WTC11 (cell line): ENCODE measurements at regions not wholly inside any gene's neighbourhood (a gene's known extent, or its start where the extent isn't known, plus 50 kb on each side); places are given as distances from the start of the nearest gene placed in this dataset.

ENCODE experiments used
- ATAC-seq: fragments of 200-7000 bp; cut with Tn5 transposase; 2 replicates; pipeline ENCODE4 v1.10.0; 2021; ENCODE audit warnings: mild to moderate bottlenecking, moderate library complexity
- CTCF ChIA-PET: fragments of 300-600 bp; sonication (Branson Sonifier 250); formaldehyde crosslinking; loops from one replicate; lab custom pipeline; 2021; ENCODE audit warnings: antibody characterized with exemption; lab: Charles Lee
- POLR2A ChIA-PET: fragments of 350-600 bp; sonication (Branson Sonifier 250); formaldehyde crosslinking; loops from one replicate; lab custom pipeline; 2021; ENCODE audit warnings: antibody characterized with exemption; lab: Charles Lee
- DNase-seq: peaks from one replicate; pipeline ENCODE4 v3.0.0; 2021; ENCODE audit warnings: low spot score
- H3K27ac Mint-ChIP-seq: 2 replicates; pipeline ENCODE4 v1.8.0; 2021; ENCODE audit warnings: mixed read lengths
- H3K27me3 Mint-ChIP-seq: 2 replicates; pipeline ENCODE4 v1.8.0; 2021; ENCODE audit warnings: low read depth, mild to moderate bottlenecking, moderate library complexity, mixed read lengths
- H3K36me3 Mint-ChIP-seq: 2 replicates; pipeline ENCODE4 v1.8.0; 2021; ENCODE audit warnings: mixed read lengths
- H3K4me1 Mint-ChIP-seq: 2 replicates; pipeline ENCODE4 v1.8.0; 2022; ENCODE audit warnings: mixed read lengths
- H3K4me3 Mint-ChIP-seq: 2 replicates; pipeline ENCODE4 v1.8.0; 2021; ENCODE audit warnings: mild to moderate bottlenecking, moderate library complexity, mixed read lengths
- H3K9me3 Mint-ChIP-seq: 2 replicates; pipeline ENCODE4 v1.8.0; 2021; ENCODE audit warnings: mixed read lengths
- ELF4 ChIP-seq: sonication (generic); formaldehyde crosslinking; IDR thresholded peaks from 2 replicates; pipeline ENCODE4 v1.8.1; 2022; ENCODE audit warnings: low read depth, mild to moderate bottlenecking, moderate library complexity, missing genetic modification reagents
- FOXK1 ChIP-seq: sonication (generic); formaldehyde crosslinking; IDR thresholded peaks from 2 replicates; pipeline ENCODE4 v1.8.0; 2022; ENCODE audit warnings: mild to moderate bottlenecking, moderate library complexity, missing genetic modification reagents
- HMGA2 ChIP-seq: fragments of 250-450 bp; sonication (Bioruptor Pico); IDR thresholded peaks from 2 replicates; pipeline ENCODE4 v1.4.0; 2021; ENCODE audit warnings: mild to moderate bottlenecking, moderate library complexity
- JUN ChIP-seq: sonication (generic); formaldehyde crosslinking; IDR thresholded peaks from 2 replicates; pipeline ENCODE4 v1.8.0; 2023; ENCODE audit warnings: mild to moderate bottlenecking, missing genetic modification reagents
- MYBL2 ChIP-seq: sonication (generic); formaldehyde crosslinking; IDR thresholded peaks from 2 replicates; pipeline ENCODE4 v1.8.1; 2023; ENCODE audit warnings: mild to moderate bottlenecking, moderate library complexity, missing genetic modification reagents
- NFATC4 ChIP-seq: fragments of 250-450 bp; sonication (Bioruptor Pico); IDR thresholded peaks from 2 replicates; pipeline ENCODE4 v1.9.0; 2021; ENCODE audit warnings: mild to moderate bottlenecking
- SMAD3 ChIP-seq: sonication (generic); formaldehyde crosslinking; IDR thresholded peaks from 2 replicates; pipeline ENCODE4 v1.8.0; 2022; ENCODE audit warnings: missing genetic modification reagents, mild to moderate bottlenecking, borderline replicate concordance
- ZNF219 ChIP-seq: sonication (generic); formaldehyde crosslinking; IDR thresholded peaks from 2 replicates; pipeline ENCODE4 v1.8.0; 2023; ENCODE audit warnings: missing genetic modification reagents, mild to moderate bottlenecking, borderline replicate concordance
- TF ChIP-seq, protein P1 (sequence below): fragments of 250-450 bp; sonication (Bioruptor Pico); IDR thresholded peaks from 2 replicates; pipeline ENCODE4 v1.9.0; 2021; ENCODE audit warnings: mild to moderate bottlenecking
- TF ChIP-seq, protein P2 (sequence below): fragments of 250-450 bp; sonication (Bioruptor Pico); conservative IDR thresholded peaks from 2 replicates; pipeline ENCODE4 v1.9.0; 2021; ENCODE audit warnings: mild to moderate bottlenecking
- TF ChIP-seq, protein P3 (sequence below): sonication (generic); formaldehyde crosslinking; conservative IDR thresholded peaks from 2 replicates; pipeline ENCODE4 v1.8.1; 2023; ENCODE audit warnings: mild to moderate bottlenecking, low read depth, missing genetic modification reagents, moderate library complexity
- TF ChIP-seq, protein P4 (sequence below): sonication (generic); formaldehyde crosslinking; IDR thresholded peaks from 2 replicates; pipeline ENCODE4 v1.8.1; 2022; ENCODE audit warnings: low read depth, missing genetic modification reagents, borderline replicate concordance
- TF ChIP-seq, protein P5 (sequence below): sonication (generic); formaldehyde crosslinking; IDR thresholded peaks from 2 replicates; pipeline ENCODE4 v1.8.1; 2022; ENCODE audit warnings: missing genetic modification reagents, borderline replicate concordance
- TF ChIP-seq, protein P6 (sequence below): sonication (generic); formaldehyde crosslinking; IDR thresholded peaks from 2 replicates; pipeline ENCODE4 v1.8.1; 2022; ENCODE audit warnings: low read depth, mild to moderate bottlenecking, moderate library complexity, missing genetic modification reagents, borderline replicate concordance
- TF ChIP-seq, protein P7 (sequence below): sonication (generic); formaldehyde crosslinking; IDR thresholded peaks from 2 replicates; pipeline ENCODE4 v1.8.0; 2023; ENCODE audit warnings: missing genetic modification reagents
- TF ChIP-seq, protein P8 (sequence below): sonication (generic); formaldehyde crosslinking; IDR thresholded peaks from 2 replicates; pipeline ENCODE4 v1.8.1; 2022; ENCODE audit warnings: mild to moderate bottlenecking, missing genetic modification reagents, moderate library complexity, borderline replicate concordance
- TF ChIP-seq, protein P9 (sequence below): sonication (generic); formaldehyde crosslinking; IDR thresholded peaks from 2 replicates; pipeline ENCODE4 v1.8.0; 2023; ENCODE audit warnings: mild to moderate bottlenecking, missing genetic modification reagents

DNA sequence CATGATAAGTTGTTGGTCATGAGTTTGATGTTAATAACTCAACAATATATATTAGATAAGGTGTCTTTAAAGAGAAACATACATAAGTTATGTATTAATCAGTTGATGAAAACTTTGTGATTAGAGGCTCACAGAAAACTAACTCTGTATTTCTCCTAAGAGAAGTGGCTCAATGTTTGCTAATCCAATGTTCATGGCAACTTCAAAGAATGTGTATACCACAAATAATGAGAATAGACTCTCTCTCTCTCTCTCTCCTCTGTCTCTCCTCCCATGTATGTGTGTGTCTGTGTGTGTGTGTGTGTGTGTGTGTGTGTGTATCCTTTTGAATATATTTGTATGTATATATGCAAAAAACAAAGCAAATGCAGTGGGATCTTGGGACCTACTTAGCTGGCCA, 1304.9 kb downstream of the MRPL39 start (continued):
- TF ChIP-seq, protein P1, sequence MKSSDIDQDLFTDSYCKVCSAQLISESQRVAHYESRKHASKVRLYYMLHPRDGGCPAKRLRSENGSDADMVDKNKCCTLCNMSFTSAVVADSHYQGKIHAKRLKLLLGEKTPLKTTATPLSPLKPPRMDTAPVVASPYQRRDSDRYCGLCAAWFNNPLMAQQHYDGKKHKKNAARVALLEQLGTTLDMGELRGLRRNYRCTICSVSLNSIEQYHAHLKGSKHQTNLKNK = no peak
- TF ChIP-seq, protein P2, sequence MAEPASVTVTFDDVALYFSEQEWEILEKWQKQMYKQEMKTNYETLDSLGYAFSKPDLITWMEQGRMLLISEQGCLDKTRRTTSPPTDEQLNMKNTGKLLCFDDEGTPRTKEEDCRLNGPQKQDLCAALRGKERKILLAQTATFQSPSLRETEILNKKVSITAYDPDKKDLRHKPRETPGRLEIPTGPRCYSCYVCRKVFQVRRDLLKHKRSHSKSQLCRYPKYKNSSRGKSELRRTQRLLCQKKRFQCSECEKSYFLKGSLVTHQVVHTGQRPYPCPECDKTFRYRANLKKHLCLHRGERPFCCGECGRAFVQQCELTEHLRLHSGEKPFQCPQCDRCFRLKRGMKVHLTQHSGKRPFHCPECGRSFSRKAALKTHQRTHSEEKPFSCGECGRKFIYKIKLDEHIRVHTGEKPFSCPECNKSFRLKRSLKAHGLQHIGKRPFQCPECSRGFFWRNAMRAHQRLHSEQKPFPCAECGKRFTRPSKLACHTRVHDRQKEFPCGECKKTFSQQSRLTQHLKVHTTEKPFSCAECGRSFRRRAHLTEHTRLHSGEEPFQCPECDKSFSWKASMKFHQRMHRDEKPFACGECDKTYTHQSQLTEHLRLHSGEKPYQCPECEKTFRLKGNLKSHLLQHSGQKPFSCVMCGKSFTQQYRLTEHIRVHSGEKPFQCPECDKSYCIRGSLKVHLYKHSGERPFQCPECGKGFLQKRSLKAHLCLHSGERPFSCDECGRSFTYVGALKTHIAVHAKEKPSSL = no peak
- no peak for TF ChIP-seq ELF4 (CRISPR knock-in tag)
- TF ChIP-seq, protein P3, sequence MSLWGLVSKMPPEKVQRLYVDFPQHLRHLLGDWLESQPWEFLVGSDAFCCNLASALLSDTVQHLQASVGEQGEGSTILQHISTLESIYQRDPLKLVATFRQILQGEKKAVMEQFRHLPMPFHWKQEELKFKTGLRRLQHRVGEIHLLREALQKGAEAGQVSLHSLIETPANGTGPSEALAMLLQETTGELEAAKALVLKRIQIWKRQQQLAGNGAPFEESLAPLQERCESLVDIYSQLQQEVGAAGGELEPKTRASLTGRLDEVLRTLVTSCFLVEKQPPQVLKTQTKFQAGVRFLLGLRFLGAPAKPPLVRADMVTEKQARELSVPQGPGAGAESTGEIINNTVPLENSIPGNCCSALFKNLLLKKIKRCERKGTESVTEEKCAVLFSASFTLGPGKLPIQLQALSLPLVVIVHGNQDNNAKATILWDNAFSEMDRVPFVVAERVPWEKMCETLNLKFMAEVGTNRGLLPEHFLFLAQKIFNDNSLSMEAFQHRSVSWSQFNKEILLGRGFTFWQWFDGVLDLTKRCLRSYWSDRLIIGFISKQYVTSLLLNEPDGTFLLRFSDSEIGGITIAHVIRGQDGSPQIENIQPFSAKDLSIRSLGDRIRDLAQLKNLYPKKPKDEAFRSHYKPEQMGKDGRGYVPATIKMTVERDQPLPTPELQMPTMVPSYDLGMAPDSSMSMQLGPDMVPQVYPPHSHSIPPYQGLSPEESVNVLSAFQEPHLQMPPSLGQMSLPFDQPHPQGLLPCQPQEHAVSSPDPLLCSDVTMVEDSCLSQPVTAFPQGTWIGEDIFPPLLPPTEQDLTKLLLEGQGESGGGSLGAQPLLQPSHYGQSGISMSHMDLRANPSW (CRISPR knock-in tag) = no peak
- TF ChIP-seq NFATC4 = no peak
- no peak for TF ChIP-seq JUN (CRISPR knock-in tag)
- no peak for TF ChIP-seq ZNF219
- TF ChIP-seq HMGA2 (CRISPR knock-in tag) = no peak

DNA sequence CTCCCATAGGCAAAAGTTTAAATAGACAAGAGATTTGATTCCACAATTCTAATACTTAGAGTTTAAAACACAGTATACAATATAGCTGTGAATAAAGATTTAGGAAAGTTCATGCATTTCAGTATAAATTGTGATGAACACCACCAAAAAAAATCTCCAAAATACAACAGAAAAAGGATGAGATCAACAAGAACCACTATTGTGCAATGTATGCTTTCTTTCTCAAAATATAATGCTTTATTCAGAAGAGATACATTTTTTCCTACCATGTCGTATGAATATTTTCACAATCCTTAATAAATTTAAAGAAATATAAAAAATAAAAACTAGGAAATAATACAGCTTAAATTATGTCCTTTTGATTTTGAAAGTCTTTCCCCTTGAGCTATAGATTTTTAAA, 1309.2 kb downstream of the MRPL39 start:
- Mint-ChIP-seq H3K27ac (no peak overlapping the region), H3K4me3 (no peak overlapping the region), H3K36me3 (peaks cover 23% of the 10 kb centered on the region), H3K27me3 (no peaks in the 10 kb centered on the region; the same call in none of the 2 replicates), H3K4me1 (no peaks in the 10 kb centered on the region), H3K9me3 (peaks cover 42% of the 10 kb centered on the region)
- TF ChIP-seq, protein P4, sequence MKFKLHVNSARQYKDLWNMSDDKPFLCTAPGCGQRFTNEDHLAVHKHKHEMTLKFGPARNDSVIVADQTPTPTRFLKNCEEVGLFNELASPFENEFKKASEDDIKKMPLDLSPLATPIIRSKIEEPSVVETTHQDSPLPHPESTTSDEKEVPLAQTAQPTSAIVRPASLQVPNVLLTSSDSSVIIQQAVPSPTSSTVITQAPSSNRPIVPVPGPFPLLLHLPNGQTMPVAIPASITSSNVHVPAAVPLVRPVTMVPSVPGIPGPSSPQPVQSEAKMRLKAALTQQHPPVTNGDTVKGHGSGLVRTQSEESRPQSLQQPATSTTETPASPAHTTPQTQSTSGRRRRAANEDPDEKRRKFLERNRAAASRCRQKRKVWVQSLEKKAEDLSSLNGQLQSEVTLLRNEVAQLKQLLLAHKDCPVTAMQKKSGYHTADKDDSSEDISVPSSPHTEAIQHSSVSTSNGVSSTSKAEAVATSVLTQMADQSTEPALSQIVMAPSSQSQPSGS = no peak
- TF ChIP-seq, protein P5, sequence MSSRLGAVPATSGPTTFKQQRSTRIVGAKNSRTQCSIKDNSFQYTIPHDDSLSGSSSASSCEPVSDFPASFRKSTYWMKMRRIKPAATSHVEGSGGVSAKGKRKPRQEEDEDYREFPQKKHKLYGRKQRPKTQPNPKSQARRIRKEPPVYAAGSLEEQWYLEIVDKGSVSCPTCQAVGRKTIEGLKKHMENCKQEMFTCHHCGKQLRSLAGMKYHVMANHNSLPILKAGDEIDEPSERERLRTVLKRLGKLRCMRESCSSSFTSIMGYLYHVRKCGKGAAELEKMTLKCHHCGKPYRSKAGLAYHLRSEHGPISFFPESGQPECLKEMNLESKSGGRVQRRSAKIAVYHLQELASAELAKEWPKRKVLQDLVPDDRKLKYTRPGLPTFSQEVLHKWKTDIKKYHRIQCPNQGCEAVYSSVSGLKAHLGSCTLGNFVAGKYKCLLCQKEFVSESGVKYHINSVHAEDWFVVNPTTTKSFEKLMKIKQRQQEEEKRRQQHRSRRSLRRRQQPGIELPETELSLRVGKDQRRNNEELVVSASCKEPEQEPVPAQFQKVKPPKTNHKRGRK (CRISPR knock-in tag) = no peak
- no peak for TF ChIP-seq FOXK1 (CRISPR knock-in tag)
- ATAC-seq (no peak), DNase-seq (no peak)
- CTCF ChIA-PET = no interaction called here
- POLR2A ChIA-PET = no interaction called here

DNA sequence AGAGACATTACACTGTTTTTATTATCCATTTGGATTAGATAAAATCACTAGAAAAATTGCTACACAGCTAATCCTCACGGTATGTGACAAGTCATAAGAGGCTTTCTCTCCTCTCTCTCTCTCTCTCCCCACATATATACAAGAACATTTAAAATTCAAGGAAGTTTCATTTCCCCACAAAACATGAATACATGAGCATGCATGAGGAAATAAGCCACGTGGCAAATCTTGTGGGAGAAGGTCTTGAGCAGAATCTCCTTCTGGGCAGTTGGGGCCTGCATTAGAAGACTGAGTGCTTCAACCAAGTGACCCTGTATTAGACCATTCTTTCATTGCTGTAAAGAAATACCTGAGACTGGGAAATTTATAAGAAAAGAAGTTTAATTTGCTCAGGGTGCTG, 1313.1 kb downstream of the MRPL39 start:
- peaks cover 20% of the 10 kb centered on the region for H3K36me3 Mint-ChIP-seq
- no peaks in the 10 kb centered on the region for H3K4me1 Mint-ChIP-seq
- H3K9me3 Mint-ChIP-seq = peaks cover 32% of the 10 kb centered on the region
- no peaks in the 10 kb centered on the region; the same call in none of the 2 replicates for H3K27me3 Mint-ChIP-seq
- no peak overlapping the region for H3K27ac Mint-ChIP-seq
- no peak for ATAC-seq
- H3K4me3 Mint-ChIP-seq = no peak overlapping the region
- ChIA-PET CTCF (no interaction called here), POLR2A (no interaction called here)
- no peak for DNase-seq
- no peak for TF ChIP-seq MYBL2 (CRISPR knock-in tag)
- TF ChIP-seq, protein P6, sequence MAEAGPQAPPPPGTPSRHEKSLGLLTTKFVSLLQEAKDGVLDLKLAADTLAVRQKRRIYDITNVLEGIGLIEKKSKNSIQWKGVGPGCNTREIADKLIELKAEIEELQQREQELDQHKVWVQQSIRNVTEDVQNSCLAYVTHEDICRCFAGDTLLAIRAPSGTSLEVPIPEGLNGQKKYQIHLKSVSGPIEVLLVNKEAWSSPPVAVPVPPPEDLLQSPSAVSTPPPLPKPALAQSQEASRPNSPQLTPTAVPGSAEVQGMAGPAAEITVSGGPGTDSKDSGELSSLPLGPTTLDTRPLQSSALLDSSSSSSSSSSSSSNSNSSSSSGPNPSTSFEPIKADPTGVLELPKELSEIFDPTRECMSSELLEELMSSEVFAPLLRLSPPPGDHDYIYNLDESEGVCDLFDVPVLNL (CRISPR knock-in tag) = no peak
- no peak for TF ChIP-seq ELF4 (CRISPR knock-in tag)
- no peak for TF ChIP-seq FOXK1 (CRISPR knock-in tag)
- TF ChIP-seq, protein P7, sequence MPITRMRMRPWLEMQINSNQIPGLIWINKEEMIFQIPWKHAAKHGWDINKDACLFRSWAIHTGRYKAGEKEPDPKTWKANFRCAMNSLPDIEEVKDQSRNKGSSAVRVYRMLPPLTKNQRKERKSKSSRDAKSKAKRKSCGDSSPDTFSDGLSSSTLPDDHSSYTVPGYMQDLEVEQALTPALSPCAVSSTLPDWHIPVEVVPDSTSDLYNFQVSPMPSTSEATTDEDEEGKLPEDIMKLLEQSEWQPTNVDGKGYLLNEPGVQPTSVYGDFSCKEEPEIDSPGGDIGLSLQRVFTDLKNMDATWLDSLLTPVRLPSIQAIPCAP (CRISPR knock-in tag) = no peak
- TF ChIP-seq SMAD3 (CRISPR knock-in tag) = no peak
- TF ChIP-seq, protein P8, sequence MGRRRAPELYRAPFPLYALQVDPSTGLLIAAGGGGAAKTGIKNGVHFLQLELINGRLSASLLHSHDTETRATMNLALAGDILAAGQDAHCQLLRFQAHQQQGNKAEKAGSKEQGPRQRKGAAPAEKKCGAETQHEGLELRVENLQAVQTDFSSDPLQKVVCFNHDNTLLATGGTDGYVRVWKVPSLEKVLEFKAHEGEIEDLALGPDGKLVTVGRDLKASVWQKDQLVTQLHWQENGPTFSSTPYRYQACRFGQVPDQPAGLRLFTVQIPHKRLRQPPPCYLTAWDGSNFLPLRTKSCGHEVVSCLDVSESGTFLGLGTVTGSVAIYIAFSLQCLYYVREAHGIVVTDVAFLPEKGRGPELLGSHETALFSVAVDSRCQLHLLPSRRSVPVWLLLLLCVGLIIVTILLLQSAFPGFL (CRISPR knock-in tag) = no peak
- TF ChIP-seq, protein P9, sequence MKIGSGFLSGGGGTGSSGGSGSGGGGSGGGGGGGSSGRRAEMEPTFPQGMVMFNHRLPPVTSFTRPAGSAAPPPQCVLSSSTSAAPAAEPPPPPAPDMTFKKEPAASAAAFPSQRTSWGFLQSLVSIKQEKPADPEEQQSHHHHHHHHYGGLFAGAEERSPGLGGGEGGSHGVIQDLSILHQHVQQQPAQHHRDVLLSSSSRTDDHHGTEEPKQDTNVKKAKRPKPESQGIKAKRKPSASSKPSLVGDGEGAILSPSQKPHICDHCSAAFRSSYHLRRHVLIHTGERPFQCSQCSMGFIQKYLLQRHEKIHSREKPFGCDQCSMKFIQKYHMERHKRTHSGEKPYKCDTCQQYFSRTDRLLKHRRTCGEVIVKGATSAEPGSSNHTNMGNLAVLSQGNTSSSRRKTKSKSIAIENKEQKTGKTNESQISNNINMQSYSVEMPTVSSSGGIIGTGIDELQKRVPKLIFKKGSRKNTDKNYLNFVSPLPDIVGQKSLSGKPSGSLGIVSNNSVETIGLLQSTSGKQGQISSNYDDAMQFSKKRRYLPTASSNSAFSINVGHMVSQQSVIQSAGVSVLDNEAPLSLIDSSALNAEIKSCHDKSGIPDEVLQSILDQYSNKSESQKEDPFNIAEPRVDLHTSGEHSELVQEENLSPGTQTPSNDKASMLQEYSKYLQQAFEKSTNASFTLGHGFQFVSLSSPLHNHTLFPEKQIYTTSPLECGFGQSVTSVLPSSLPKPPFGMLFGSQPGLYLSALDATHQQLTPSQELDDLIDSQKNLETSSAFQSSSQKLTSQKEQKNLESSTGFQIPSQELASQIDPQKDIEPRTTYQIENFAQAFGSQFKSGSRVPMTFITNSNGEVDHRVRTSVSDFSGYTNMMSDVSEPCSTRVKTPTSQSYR (CRISPR knock-in tag) = no peak
